GM18519 (cell line): ENCODE measurements at regions not wholly inside any gene's neighbourhood (a gene's known extent, or its start where the extent isn't known, plus 50 kb on each side); places are given as distances from the start of the nearest gene placed in this dataset.
"Not testable (repeated sequence)": the region's sequence is repeated elsewhere in the genome, so short reads cannot be mapped to it uniquely, and the experiment has no call there.

ENCODE experiments used
- ATAC-seq: cut with Tn5 transposase; IDR thresholded peaks from one replicate; pipeline ENCODE4 v1.9.1; 2021; ENCODE audit warnings: mild to moderate bottlenecking, moderate library complexity; ENCODE audit not compliant: unreplicated experiment, low FRiP score

- ATAC-seq, result no peak
Measured at GRCh38 chr1:3989465-3989864, 89.4 kb upstream of the C1orf174 start.

- ATAC-seq, result no peak
Measured at GRCh38 chr1:3992103-3992556, 92.1 kb upstream of the C1orf174 start.

- no peak for ATAC-seq
Measured at GRCh38 chr1:3992746-3993145, 92.7 kb upstream of the C1orf174 start.

GRCh38 chr1:3993619-3994375 is 93.7 kb upstream of the C1orf174 start:
- no peak for ATAC-seq

GRCh38 chr1:3995141-3995780 is 95.2 kb upstream of the C1orf174 start:
- ATAC-seq, result no peak

- no peak for ATAC-seq
Measured at GRCh38 chr1:3996846-3997705, 97.0 kb upstream of the C1orf174 start.

GRCh38 chr1:3998086-3998485 is 98.0 kb upstream of the C1orf174 start:
- no peak for ATAC-seq

GRCh38 chr1:3999514-3999913 is 99.4 kb upstream of the C1orf174 start:
- not testable (repeated sequence) for ATAC-seq

- no peak for ATAC-seq
Measured at GRCh38 chr1:3999941-4000735, 100.1 kb upstream of the C1orf174 start.

GRCh38 chr1:4000811-4001251 is 100.8 kb upstream of the C1orf174 start:
- ATAC-seq, result no peak

GRCh38 chr1:4001461-4001860 is 101.4 kb upstream of the C1orf174 start:
- ATAC-seq, result no peak

GRCh38 chr1:4002061-4002521 is 102.0 kb upstream of the C1orf174 start:
- no peak for ATAC-seq

GRCh38 chr1:4002741-4003140 is 102.7 kb upstream of the C1orf174 start:
- ATAC-seq, result no peak

- ATAC-seq, result no peak
Measured at GRCh38 chr1:4003846-4004505, 103.9 kb upstream of the C1orf174 start.

- ATAC-seq, result no peak
Measured at GRCh38 chr1:4004635-4005430, 104.8 kb upstream of the C1orf174 start.

- ATAC-seq, result no peak
Measured at GRCh38 chr1:4005431-4005830, 105.4 kb upstream of the C1orf174 start.

- no peak for ATAC-seq
Measured at GRCh38 chr1:4006676-4007374, 106.8 kb upstream of the C1orf174 start.

- ATAC-seq, result no peak
Measured at GRCh38 chr1:4010284-4010683, 110.2 kb upstream of the C1orf174 start.
